ENCODE measurements at regions not wholly inside any gene's neighbourhood (a gene's known extent, or its start where the extent isn't known, plus 50 kb on each side); places are given as distances from the start of the nearest gene placed in this dataset.
"Not testable (repeated sequence)": the region's sequence is repeated elsewhere in the genome, so short reads cannot be mapped to it uniquely, and the experiment has no call there.

DNA sequence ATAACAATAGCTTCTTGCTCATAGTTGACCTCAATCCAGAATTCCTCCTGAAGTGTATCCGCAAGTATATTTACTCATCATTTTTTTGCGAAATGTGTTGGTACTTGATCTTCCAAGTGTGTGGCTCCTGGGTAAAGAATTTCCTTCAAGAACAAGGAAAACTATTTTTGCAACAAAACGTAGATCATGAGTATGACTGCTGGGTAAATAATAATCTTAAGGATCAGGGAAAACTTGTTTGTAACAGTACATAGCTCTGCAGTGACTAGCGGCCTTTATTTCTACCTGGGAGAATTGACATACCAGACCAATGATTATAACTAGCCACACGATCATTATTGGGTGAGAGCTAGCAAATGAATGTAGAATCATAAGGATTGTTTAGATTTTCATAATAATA, 1311.7 kb downstream of the ARAP2 start:
- DNase-seq, result no peak

DNA sequence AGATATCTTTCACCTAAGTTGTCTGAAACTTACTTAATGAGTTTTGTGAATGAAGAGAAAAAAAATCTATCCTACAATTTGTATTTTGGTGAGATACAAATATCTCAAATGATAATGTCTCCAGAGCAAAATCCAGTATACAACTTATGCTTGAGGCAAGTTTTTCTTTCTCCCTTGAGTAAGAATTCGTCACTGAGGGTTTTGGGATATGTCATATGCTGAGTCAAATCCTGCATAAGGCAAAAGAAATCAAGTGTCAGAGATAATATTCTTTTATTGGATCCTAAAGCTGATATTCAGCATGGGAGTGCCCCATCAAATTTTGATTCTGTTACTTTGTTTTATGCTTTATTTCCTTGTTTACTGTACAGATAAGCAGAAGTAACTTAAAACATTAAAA, 1308.6 kb downstream of the ARAP2 start:
- no peak for DNase-seq

DNA sequence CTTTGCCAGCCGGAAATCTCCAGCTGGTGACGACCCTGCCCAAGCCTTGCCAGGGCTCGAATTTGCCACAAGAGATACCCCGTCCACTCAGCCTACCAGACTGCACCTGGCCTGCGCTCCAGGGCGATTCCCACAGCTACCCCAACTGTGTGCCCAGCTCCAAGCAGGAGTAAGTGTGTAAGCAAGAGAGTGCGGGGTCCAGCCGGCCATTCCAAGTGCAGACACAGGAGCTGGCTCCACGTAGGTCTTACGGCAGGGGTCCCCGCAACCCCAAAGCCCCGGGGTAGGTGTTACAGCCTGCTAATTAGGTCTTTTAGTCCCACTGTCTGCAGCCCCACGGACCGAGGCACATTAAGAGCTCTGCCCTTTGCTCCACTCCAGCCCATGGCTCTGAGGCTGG, 1305.2 kb downstream of the ARAP2 start:
- no peak for DNase-seq

DNA sequence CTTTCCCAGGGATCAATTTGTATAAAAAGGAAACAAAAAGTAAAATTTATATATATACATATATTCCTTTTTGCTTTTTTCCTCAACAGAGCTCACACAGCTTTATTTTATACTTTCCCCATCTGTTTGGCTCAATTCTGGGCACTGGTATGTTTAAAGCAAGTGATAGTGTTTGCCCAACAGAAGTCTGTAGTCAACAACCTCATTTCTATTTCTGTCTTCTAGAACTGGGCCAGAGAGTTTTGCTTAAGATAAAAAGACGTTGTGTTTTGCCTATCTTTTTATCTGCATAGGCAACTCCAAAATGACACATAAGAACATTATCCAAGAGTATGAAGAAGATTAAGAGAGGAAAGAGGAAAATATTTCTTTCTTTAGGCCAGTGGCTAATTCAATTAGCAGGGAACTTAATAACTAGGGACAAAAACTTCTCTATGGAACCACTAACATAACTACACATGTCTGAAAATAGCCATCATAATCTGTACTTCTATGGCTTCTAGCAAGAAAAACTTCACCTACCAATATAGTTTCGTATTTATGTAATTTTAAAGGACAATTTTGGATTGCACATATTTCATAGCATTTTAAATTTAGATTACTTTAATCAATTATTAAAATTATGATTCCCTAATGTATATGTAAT, 1300.5 kb downstream of the ARAP2 start:
- no peak for DNase-seq

DNA sequence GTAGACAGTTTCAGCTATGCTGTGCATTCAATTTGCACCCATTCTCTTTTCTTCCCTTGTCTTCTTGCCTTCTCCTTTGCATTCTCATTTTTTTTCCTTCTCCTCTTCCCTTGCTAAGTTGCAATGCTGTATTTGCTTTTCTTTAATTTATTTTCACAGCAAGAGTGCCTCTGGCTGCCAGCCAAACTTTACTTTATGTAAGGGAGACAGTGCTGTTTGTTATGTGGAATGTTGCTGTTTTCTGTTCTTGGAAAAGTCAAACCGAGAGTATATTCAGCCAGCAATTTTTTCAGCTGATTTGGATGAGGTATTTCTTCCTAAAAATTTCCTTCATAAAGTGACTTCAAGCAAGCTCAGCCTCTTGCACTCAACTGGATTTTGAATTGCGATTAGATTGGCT, 1293.4 kb downstream of the ARAP2 start:
- DNase-seq, result no peak

DNA sequence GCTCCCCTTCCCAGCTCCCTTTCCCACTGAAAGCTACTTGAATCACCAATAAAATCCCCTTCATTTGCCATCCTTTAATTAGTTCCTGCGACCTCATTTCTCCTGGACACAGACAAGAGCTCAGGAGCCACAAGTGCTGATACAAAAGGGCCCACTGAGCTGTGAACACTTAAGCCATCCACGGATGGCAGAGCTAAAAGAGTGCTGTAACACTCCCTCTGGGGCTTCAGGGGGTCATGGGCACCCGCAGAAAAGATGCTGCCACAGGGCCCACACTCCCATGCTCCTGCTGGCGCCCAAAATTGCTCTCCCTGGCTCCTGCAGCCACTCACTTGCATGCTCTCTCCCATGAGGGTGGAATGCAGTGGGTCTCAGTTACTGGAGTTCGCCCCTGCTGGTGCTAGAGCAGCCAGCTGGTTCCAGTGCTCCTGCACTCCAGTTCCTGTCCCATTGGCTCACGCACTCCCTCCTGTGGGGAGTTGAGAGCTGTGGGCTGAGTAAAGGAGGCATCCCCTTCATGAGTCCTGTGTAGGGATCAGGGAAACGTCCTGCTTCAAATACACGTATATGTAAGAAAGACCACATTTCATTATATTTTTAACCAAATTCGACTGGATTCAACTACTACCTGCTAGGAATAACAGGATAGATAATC, 1291.0 kb downstream of the ARAP2 start:
- DNase-seq, result no peak

DNA sequence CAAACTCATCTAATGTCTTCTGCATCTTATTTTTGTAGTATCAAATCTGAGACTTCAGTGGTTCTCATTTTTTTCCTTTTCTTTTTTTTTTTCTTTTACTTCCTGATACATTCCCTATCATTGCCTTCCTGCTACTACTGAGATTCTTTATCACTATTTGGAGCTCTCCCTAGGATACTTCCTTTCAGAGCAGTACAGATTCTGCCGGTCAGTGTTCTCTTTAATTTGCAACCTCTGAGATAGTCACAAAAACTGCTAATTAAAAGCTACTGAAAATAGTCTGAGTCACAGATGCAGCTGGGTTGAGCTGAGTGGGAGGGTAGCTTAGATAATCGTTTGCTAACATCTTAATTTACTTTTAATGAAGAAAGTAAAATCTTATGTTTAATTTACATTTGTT, 1279.7 kb downstream of the ARAP2 start:
- DNase-seq, result no peak

DNA sequence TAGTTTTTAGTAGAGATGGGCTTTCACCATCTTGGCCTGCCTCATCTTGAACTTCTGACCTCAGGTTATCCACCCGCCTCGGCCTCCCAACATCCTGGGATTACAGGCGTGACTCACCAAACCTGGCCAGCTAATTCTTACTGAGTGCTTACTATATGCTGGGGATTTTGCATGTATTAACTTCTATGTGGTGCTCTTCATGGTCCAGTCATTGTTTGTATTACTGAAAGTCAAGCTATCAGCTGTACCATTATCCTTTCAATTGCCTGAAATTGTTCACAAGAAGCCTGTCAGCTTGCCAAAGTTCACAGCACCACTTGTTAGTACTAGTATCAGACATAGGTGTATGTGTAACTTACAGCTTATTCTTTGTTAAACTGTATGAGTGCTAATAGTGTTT, 1272.1 kb downstream of the ARAP2 start:
- no peak for DNase-seq

DNA sequence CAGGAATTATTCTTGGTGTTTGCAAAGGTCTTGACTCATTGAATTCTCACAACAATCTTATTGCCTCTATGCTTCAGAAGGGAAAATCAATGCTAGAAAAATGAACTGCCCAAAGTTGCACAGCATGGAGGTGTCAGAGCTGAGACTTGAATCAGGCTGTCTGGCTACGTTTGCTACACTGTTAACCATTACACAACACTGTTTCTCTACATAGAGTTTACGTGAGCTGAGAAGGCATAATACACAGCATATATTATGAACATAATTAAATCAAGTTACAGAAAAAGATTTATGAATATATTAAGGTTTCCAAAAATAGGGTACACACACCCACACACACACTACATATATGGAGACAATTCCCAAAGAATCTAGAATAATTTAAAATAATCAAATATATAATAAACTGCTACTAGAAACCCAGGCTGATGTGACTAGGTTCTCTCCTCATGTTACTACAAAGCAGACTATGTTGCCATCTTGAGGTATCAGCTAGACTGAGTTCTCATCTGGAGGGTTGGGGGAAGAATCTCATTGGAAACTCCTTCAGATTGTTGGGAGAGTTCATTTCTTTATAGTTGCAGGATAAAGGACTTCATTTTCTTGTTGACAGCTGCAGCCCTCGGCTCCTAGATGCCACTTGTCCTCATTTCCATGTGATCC, 1270.5 kb downstream of the ARAP2 start:
- DNase-seq, result no peak

DNA sequence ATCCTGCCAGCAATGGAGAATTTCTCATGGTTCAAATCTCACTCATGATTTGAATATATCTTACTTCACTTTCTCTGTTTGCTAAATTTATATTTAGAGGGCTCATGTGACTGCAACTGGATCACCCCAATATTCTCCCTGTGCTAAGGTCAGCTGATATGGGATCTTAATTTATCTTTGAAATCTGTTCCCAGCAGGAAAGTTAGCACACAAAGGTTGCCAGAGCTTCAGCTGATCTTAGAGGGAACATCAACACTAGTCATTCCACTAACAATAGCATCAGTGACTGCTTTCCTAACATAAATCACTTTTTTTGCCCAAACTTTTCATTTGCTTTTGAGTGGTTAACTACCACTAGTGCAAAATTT, 1270.0 kb downstream of the ARAP2 start:
- no peak for DNase-seq

DNA sequence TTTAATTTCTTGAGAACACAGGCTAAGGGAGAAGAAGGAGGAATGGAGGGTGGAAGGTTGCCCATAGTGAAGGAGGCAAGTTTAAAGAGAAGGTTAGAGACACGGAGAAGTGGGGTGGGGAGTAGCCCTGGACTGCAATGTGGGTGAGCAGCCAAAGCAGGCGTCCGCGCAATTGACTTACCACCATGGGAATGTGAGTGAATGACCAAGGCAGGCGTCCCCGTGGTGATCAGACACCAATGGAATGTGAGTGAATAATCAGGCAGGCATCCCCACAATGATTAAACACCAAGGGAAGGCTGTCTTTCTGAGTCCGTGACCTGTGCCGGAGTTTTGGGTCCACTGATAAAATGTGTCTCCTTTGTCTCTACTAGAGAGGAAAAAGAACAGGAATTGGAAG, 1223.1 kb downstream of the ARAP2 start:
- not testable (repeated sequence) for DNase-seq

DNA sequence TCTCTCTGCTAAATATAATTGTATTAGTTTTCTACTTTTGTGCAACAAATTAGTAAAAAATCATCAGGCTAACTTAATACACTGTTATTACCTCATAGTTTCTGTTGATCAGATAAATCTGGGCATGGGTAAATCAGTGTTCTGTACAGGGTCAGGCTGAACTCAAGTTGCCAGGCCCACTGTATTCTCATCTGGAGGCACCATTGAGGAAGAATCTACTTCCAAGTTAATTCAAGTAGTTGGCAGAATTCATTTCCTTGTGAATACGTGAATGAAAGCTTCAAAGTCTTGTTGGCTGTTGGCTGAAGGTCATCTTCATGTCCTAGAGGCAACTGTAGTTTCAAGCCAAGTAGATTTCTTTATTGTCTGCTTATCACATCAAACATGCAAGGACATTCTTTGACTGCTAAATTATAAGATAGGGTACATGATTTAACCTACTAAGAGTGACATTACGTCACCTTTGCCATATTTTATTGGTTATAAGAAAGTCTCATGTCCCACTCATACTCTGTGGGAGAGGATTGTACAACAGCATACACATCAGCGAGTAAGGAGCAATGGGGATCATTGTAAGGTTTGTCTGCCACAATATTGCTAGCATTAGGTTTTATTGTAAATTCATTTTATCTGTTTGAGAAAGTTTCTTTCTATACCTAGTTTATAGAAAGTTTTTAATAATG, 1219.0 kb downstream of the ARAP2 start:
- no peak for DNase-seq

DNA sequence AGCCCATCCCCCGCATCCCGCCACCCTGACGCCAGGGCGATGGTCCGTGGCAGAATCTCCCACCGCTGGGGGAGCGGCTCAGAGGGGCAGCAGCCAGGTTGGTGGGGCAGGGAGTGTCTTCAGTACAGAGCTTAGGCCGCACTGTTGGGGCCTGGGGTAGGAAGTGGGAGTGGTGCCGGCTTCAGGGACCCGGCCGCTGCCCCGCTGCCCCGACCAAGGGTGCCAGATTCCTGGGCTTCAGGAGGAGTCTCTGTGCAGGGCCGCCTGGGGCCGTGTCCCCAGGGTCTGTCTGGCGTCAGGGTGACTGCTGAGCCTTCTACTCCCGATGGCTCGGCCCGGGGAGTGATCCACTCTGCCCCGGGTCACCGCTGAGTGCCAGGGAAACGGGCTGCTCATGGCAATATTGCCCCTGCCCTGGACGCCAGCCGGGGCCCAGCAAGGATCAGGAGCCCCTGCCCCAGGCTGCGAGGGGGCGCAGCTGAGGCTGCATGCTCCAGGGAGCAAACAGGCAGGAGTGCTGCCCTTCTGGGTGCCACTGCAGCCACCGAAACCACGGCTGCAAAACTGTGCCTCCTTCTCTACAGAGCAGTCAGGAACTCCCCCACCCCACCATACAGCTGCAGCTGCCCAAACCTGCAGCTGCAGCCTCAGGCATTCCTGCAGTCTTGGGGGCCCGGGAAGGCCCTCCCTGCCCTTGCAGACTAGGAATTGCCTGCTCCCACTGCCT, 1206.1 kb downstream of the ARAP2 start:
- no peak for DNase-seq

DNA sequence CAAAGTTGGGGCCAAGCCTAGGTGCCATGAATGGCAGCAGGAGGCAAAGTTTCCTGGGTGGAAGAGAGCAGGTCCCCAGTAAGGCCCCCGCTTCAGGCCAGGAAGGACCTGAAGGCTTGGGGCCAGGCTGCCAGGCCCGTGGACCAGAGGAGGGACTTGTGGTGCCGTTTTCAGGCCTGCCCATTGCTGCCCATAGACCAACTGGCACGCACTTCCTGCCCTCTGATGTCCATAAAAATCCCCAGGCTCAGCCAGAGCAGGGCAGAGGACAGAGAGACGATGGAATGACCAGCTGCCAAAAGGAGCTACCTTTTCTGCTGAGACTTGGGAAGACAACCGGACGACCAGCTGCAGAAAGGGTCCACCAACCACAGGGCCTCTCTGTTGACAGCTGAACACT, 1205.5 kb downstream of the ARAP2 start:
- DNase-seq, result no peak

DNA sequence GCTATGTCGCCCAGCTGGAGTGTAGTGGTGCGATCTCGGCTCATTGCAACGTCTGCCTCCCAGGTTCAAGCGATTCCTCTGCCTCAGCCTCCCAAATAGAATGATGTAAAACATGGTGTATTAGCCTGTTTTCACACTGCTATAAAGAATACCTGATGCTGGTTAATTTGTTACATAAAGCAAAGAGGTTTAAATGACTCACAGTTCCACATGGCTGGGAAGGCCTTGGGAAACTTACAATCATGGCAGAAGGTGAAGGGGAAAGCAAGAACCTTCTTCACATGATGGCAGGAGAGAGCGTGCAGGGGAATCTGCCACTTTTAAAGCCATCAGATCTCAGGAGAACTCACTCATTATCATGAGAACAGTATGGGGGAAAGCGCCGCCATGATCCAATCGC, 1191.8 kb downstream of the ARAP2 start:
- DNase-seq, result no peak

DNA sequence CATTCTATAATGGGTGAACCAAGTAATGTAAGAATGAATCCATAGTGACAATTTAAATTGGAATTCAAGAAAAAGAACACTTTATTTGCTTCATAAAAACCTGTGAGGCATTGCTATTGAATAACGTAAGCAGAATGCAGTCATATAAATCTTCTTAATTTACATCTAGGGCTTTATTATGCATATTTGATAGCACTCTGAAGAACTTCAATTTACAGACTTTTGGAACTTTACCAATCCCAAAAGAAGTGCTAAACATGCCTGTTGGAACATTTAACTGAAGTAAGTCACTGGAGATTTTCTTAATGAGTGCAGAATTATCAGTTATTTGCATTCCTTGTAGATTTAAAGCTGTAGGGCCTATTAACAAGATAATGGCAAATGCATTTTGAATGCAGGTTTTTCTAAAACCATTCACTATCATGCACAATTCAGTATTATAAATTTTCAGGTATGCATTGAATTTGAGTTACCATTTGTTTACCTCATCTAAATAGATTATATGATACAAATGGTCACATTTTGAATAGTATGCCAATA, 1181.2 kb downstream of the ARAP2 start:
- no peak for DNase-seq

DNA sequence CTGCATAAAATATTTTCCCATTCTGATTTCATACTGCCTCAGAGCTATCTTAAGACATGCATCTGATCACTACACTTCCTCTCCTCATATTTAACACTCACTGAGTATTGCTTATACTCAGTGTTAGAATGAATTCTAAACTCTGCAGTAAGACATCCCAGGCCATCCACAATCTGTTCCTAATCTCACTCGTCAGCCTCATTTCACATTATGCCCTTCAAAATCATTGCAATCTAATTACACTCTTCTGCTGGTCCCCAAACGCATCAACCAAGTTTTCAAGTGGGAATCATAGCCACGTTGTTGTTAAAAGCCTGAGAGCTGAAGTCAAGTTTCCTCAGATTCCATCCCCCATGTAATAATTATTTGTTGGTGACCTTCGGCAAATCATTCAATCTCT, 1177.9 kb downstream of the ARAP2 start:
- DNase-seq, result no peak

DNA sequence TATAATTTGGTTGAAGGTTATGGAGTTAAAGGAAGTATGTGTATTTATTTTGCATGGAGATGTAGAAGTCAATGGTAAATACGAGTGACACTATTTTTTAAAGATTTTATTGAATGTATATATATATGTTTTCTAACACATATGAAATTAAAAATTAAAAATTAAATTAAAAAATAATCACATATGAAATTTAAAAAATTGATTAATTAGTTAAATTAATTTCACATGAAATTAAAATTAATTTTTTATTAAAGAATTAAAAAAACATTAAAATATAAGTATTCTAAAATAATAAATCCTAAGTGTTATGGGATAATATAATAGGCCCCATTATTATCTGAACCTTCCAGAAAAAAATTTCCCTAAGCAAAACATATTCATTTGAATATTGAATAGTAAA, 1163.5 kb downstream of the ARAP2 start:
- DNase-seq, result no peak

DNA sequence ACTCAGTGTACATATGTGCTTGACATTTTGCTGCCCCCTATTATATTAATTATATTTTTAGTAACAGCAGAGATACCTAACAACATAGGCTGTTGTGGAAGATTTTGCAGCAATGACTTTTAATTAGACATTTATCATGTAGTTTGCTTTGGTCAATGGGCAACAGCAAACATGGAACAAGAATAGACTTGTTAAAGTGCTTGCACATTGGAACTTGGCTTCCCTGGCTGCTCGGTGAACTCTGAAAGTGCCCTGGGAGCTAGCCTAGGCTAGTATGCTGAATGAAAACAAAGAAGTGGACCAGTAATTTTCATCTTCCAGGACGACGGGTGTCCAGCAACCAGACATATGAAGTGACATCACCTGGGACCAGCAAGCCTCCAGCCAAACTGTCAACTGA, 1157.1 kb downstream of the ARAP2 start:
- no peak for DNase-seq

DNA sequence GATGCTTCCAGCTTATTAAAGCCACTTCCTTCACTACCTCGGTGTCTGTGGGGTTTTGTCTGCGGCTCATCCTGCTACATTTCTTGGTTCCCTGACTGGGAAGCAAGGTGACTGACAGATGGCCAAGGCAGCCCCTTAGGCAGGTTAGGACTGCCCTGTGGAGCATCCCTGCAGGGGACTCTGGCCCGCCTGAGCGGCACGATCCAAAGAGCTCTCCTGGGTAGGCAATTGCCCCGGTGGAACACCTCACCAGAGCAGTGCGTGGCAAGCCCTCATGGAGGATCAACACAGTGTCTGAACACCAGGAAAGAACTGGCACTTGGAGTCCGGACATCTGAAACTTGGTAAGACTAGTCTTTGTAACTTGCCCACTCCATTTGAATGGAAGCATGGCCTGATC, 1143.4 kb downstream of the ARAP2 start:
- no peak for DNase-seq

DNA sequence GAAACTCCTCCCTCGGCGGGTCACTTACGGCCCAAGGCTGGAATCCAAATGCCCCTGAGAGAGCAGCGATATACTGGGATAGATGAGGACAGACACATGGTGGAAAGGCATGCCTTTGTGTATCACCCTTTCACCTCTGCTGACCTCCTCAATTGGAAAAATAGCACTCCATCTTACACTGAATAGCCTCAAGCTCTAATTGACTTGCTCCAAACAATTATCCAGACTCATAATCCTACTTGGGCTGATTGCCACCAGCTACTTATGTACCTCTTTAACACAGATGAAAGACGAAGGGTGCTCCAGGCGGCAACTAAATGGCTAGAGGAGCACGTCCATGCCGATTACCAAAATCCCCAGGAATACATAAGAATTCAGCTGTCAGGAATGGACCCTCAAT, 1142.2 kb downstream of the ARAP2 start:
- DNase-seq, result no peak

DNA sequence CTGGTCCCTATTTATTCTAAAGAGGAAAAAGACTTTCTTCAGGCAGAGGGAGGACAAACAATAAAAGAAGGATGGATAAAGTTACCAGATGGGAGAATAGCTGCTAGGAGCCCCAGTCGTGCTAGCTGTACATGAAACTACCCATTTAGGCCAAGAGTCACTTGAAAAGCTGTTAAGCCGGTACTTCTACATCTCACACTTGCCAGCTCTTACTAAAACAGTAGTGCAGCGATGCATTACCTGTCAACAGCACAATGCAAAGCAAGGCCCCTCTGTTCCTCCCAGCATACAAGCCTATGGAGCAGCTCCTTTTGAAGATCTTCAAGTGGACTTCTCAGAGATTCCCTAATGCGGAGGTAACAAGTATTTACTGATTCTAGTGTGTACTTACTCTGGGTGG, 1138.8 kb downstream of the ARAP2 start:
- DNase-seq, result no peak

DNA sequence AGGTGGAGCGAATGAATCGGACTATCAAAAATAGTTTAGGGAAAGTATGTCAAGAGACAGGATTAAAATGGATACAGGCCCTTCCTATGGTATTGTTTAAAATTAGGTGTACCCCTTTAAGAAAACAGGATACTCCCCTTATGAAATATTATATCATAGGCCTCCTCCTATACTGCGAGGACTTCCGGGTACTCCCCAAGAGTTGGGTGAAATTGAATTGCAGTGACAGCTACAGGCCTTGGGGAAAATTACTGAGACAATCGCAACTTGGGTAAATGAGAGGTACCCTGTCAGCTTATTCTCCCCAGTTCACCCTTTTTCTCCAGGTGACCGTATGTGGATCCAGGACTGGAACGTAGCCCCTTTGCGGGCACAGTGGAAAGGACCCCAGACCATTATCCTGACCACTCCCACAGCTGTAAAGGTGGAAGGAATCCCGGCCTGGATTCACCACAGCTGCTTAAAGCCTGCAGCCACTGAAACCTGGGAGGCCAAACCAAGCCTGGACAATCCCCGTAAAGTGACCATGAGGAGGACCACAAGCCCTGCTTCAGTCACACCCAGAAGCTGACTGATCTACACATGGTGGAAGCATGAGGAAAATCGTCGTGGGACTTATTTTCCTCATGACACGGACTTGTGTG, 1138.1 kb downstream of the ARAP2 start:
- no peak for DNase-seq
